BLaER1 (cell line): ENCODE measurements at regions not wholly inside any gene's neighbourhood (a gene's known extent, or its start where the extent isn't known, plus 50 kb on each side); places are given as distances from the start of the nearest gene placed in this dataset.

Experiments
- H3K27ac ChIP-seq: shearing (Covaris generic); formaldehyde crosslinking; 2 replicates; pipeline ENCODE4 v1.8.1; 2022
- H3K27me3 ChIP-seq: shearing (Covaris generic); formaldehyde crosslinking; 2 replicates; pipeline ENCODE4 v1.8.1; 2022
- H3K36me3 ChIP-seq: shearing (Covaris generic); formaldehyde crosslinking; 2 replicates; pipeline ENCODE4 v1.8.1; 2022
- H3K4me1 ChIP-seq: shearing (Covaris generic); formaldehyde crosslinking; 2 replicates; pipeline ENCODE4 v1.8.1; 2022
- H3K4me2 ChIP-seq: shearing (Covaris generic); formaldehyde crosslinking; 2 replicates; pipeline ENCODE4 v1.8.1; 2022
- H3K4me3 ChIP-seq: shearing (Covaris generic); formaldehyde crosslinking; 2 replicates; pipeline ENCODE4 v1.8.1; 2022
- H3K9ac ChIP-seq: shearing (Covaris generic); formaldehyde crosslinking; 2 replicates; pipeline ENCODE4 v1.8.1; 2022
- H3K9me3 ChIP-seq: shearing (Covaris generic); formaldehyde crosslinking; 2 replicates; pipeline ENCODE4 v1.8.1; 2022
- H4K20me1 ChIP-seq: shearing (Covaris generic); formaldehyde crosslinking; 2 replicates; pipeline ENCODE4 v1.8.1; 2022
- Cebpa-rat ChIP-seq: shearing (Covaris generic); IDR thresholded peaks from 2 replicates; pipeline ENCODE4 v1.8.1; 2022

DNA sequence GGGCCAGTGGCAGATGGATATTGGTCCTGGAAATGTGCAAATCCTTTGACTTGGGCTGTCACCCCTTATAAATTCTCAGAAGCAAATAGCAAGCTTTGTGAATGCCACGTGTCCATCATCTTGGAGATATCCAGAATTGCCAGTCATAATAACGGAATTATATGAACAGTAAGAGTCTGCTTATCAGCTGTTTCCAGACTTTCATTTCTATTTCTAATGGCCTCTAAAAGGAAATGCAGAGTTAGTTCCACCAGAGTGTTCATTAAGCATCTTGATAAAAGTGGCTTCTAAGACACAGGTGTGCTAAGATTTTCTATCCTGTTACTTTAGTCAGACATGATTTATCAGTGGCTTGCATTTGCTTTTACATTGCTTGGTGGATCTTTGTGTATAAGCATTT, 87.4 kb downstream of the RAMP3 start:
- Histone ChIP-seq H3K4me1 (no peaks in the 10 kb centered on the region), H3K27ac (no peak overlapping the region), H3K36me3 (no peaks in the 10 kb centered on the region), H4K20me1 (no peaks in the 10 kb centered on the region), H3K4me3 (no peak overlapping the region), H3K9me3 (peaks cover 5% of the 10 kb centered on the region), H3K9ac (no peak overlapping the region), H3K4me2 (no peak overlapping the region), H3K27me3 (no peaks in the 10 kb centered on the region)
- no peak for TF ChIP-seq Cebpa-rat

DNA sequence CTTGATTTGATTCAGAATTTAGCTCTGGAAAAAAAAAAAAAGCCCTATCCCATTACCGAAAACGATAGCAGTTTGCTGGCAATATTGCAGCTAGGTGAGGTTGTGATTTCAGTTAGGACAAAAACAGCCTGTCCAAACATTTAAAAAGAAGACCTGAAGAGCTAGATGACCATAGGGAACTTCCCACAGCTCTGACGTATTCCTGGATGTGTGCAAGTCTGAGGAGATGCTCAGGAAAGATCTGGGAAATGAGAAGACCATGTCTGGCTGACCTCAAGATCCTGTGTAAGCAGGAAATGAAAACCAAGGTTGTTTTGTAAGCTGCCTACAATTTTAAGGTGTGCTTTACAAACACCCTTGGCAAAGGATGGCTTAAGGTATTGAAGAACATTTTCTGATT, 88.7 kb downstream of the RAMP3 start:
- Histone ChIP-seq H3K9me3 (peaks cover 5% of the 10 kb centered on the region), H3K4me2 (no peak overlapping the region), H3K9ac (no peak overlapping the region), H4K20me1 (no peaks in the 10 kb centered on the region), H3K27ac (no peak overlapping the region), H3K4me1 (no peaks in the 10 kb centered on the region), H3K27me3 (no peaks in the 10 kb centered on the region), H3K4me3 (no peak overlapping the region), H3K36me3 (no peaks in the 10 kb centered on the region)
- TF ChIP-seq Cebpa-rat: no peak

DNA sequence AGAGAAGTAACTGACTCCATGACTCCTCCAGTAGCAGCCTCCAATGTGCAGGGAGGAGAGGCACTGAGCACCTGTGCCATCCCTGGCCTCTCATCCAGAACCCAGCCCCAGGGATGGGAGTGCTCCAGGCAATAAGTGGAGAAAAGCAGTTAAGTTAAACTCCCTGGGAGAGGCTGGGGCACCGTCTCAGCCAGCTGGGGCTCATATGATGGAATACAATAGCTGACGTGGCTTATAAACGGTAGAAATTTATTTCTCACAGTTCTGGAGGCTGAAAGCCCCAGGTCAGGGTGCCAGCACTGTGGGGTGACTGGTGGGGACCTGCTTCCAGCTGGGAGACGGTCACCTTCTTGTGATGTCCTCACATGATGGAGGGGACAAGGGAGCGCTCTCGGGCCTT, 94.7 kb downstream of the RAMP3 start:
- Histone ChIP-seq H3K36me3 (no peaks in the 10 kb centered on the region), H3K4me2 (no peak overlapping the region), H3K27ac (no peak overlapping the region), H3K4me1 (no peaks in the 10 kb centered on the region), H4K20me1 (no peaks in the 10 kb centered on the region), H3K4me3 (no peak overlapping the region), H3K9me3 (peaks cover 5% of the 10 kb centered on the region), H3K9ac (no peak overlapping the region), H3K27me3 (no peaks in the 10 kb centered on the region)
- no peak for TF ChIP-seq Cebpa-rat

DNA sequence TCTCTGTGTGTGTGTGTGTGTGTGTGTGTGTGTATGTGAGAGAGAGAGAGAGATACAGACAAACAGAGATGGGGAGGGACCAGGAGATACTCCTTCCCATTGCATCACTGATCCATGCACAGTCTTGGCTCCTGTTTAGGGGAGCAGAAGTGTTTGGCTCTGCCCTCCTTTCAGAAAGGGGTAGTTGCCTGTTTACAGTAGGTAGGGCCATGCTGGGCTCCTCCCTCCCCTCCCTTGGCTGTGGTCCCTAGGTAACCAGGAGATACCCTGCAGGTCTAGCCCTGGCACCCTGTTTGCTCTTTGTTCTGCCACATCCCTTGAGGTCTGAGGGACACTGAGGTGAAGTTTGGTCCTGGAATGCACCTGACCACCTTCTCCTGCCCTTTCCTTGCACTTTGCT, 95.3 kb downstream of the RAMP3 start:
- no peak overlapping the region for H3K4me2 ChIP-seq
- no peak overlapping the region for H3K27ac ChIP-seq
- no peaks in the 10 kb centered on the region for H4K20me1 ChIP-seq
- peaks cover under 1% of the 10 kb centered on the region; the same call in 1 of the 2 replicates for H3K9me3 ChIP-seq
- TF ChIP-seq Cebpa-rat: no peak
- H3K9ac ChIP-seq: no peak overlapping the region
- H3K4me3 ChIP-seq: no peak overlapping the region
- H3K36me3 ChIP-seq: no peaks in the 10 kb centered on the region
- 0 out of 2 replicates have a peak, but pooled peaks cover under 1% of the 10 kb centered on the region for H3K27me3 ChIP-seq
- peaks cover 3% of the 10 kb centered on the region; the same call in 1 of the 2 replicates for H3K4me1 ChIP-seq

DNA sequence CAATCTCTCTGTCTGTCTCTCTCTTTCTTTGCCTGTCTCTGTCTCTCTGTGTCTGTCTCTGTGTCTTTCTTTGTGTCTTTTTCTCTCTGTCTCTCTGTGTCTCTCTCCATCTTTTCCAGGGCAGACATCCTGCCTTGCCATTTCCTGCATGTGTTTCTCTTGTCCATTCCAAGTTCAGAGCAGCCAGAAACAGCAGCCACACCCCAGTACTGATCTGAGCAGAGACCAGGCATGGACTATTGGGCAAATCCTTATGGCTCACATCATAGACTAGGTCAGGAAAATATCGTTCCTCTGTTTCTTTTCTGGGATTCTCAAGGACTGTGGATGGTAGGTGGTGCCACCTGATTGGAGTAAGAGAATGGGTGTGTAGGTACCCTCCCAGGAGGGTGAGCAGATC, 95.8 kb downstream of the RAMP3 start:
- H3K27ac ChIP-seq: no peak overlapping the region

DNA sequence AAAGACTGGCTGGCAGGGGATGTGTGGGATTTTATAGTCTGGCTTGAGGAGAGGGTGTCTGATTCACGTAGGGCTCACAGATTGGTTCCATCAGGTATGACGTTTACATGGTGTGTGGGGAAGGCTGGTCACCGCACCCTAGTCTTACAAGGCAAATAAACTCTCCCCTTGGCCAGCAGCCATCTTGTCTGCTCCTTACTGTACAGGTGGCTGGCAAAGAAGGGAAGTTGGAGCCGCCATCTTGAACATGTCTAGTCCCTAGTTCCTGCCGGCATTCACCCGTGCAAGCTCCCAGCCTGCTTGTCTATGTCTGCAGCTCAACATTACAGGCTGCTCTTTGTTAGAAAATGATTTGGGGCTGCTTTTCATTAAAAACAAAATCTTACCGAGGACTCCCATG, 97.6 kb downstream of the RAMP3 start:
- no peak for TF ChIP-seq Cebpa-rat
- no peaks in the 10 kb centered on the region for H3K9me3 ChIP-seq
- H4K20me1 ChIP-seq: peaks cover 11% of the 10 kb centered on the region; the same call in 1 of the 2 replicates
- no peaks in the 10 kb centered on the region for H3K36me3 ChIP-seq
- 0 out of 2 replicates have a peak, but pooled peaks cover 5% of the 10 kb centered on the region for H3K27me3 ChIP-seq
- no peak overlapping the region for H3K4me3 ChIP-seq
- H3K4me2 ChIP-seq: no peak overlapping the region
- no peak overlapping the region for H3K27ac ChIP-seq
- no peak overlapping the region for H3K9ac ChIP-seq
- peaks cover 27% of the 10 kb centered on the region for H3K4me1 ChIP-seq

More for the DNA sequence above, 95.8 kb downstream of the RAMP3 start:
- Histone ChIP-seq H3K4me2 (no peak overlapping the region), H4K20me1 (peaks cover under 1% of the 10 kb centered on the region; the same call in 1 of the 2 replicates), H3K36me3 (no peaks in the 10 kb centered on the region), H3K9ac (no peak overlapping the region), H3K27me3 (0 out of 2 replicates have a peak, but pooled peaks cover 2% of the 10 kb centered on the region), H3K9me3 (no peaks in the 10 kb centered on the region), H3K4me3 (no peak overlapping the region), H3K4me1 (peaks cover 8% of the 10 kb centered on the region)
- TF ChIP-seq Cebpa-rat: no peak

DNA sequence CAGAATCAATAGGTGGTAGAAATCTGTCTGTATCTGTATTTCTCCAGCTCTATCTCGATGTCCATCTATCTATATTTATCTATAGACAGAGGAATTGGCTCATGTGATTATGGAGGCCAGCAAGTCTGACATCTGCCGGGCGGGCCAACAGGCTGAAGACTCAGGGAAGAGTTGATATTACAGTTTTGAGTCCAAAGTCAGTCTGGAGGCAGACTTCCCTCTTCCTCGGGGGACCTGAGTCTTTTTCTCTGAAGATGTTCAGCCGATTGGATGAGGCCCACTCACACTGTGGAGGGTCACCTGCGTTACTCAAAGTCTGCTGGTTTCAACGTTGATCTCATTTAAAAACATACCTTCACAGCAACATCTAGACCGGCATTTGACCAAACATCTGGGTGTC, 98.7 kb downstream of the RAMP3 start:
- Histone ChIP-seq H3K9me3 (no peaks in the 10 kb centered on the region), H3K27me3 (0 out of 2 replicates have a peak, but pooled peaks cover 5% of the 10 kb centered on the region), H3K4me3 (no peak overlapping the region), H3K27ac (no peak overlapping the region), H3K4me1 (peaks cover 30% of the 10 kb centered on the region), H4K20me1 (peaks cover 11% of the 10 kb centered on the region; the same call in 1 of the 2 replicates), H3K36me3 (no peaks in the 10 kb centered on the region), H3K4me2 (no peak overlapping the region), H3K9ac (no peak overlapping the region)
- TF ChIP-seq Cebpa-rat: no peak

DNA sequence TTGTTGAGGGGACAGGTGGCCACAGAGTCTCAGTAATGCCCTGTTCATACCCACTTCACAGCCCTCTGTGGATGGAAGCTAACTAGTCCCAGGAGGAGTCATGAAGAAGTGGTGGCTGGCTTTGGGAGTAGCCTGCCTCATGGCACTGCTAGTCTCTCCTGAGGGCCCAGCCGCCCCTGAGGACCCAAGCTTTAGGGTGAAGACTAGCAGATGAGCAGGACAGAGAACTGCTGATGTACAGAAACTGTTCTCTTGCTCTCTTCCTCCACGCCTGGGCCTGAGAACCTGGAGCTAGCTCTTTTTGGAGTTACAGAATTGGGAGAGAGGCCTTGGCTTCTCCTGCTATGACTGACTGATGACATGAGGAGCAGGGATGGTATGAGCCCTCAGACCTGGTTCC, 99.2 kb downstream of the RAMP3 start:
- Histone ChIP-seq H3K4me1 (peaks cover 30% of the 10 kb centered on the region), H3K27me3 (0 out of 2 replicates have a peak, but pooled peaks cover 5% of the 10 kb centered on the region), H3K9ac (no peak overlapping the region), H3K36me3 (no peaks in the 10 kb centered on the region), H3K27ac (no peak overlapping the region), H4K20me1 (peaks cover 11% of the 10 kb centered on the region; the same call in 1 of the 2 replicates), H3K4me3 (no peak overlapping the region), H3K9me3 (no peaks in the 10 kb centered on the region), H3K4me2 (no peak overlapping the region)
- no peak for TF ChIP-seq Cebpa-rat

DNA sequence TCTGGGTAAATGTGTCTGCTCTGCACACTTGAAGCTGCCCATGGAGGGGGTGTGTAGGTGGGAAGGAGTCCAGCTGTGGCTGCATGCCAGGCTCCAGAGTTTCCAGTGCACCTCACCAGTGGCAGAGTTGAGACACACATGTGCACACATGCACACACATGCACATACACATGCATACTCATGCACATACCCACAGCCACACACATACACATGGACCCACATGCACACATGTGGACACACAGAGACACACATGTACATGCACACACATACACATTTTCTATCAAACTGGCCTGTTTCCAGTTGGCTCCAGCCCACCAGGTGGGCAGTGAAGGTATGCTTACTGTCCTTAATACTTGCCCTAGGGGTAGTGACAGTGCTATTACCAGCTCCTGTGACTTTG, 99.7 kb downstream of the RAMP3 start:
- Histone ChIP-seq H3K4me2 (no peak overlapping the region), H3K27ac (no peak overlapping the region), H3K4me3 (no peak overlapping the region), H4K20me1 (peaks cover 11% of the 10 kb centered on the region; the same call in 1 of the 2 replicates), H3K4me1 (peaks cover 30% of the 10 kb centered on the region), H3K9me3 (peaks cover 5% of the 10 kb centered on the region), H3K36me3 (no peaks in the 10 kb centered on the region), H3K27me3 (0 out of 2 replicates have a peak, but pooled peaks cover 5% of the 10 kb centered on the region), H3K9ac (no peak overlapping the region)
- no peak for TF ChIP-seq Cebpa-rat

DNA sequence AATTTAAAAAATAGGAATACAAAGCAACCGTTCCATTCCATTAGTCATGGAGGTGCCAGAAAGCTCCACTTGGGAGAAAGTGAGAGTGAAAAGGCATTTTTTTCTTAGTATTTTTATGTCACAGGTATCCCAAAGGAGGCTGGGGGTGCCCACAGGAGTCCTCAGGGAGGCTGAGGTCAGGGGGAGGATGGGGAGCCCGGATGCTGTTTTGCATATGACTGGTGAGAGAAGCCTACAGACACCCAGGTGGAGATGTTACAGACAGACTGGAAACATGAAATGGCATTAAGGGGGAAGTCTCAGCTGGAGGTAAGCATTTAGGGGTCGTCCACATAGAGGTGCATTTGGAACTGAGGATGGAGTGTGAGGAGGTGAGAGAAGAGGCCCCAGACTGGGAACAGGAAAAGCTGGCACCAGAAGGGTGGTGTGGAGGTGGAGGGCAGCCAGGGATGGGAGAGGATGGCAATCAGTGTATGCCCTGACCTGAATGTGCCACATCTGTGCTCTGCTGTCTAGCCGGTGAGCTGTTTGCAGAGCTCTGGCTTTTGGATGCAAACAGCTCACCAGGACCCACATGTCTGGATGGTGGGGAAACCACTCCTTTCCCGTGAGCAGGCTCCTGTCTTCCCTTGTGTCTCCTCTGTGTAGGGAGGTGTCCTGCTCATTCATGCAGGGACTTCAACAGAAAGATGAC, 101.1 kb downstream of the RAMP3 start:
- Histone ChIP-seq H3K4me1 (peaks cover 30% of the 10 kb centered on the region), H3K36me3 (no peaks in the 10 kb centered on the region), H3K27ac (no peak overlapping the region), H4K20me1 (peaks cover 11% of the 10 kb centered on the region; the same call in 1 of the 2 replicates), H3K9me3 (peaks cover 17% of the 10 kb centered on the region), H3K9ac (no peak overlapping the region), H3K4me3 (no peak overlapping the region; the same call in 1 of the 2 replicates), H3K27me3 (0 out of 2 replicates have a peak, but pooled peaks cover 5% of the 10 kb centered on the region), H3K4me2 (peak overlapping the region; percentile 80)
- TF ChIP-seq Cebpa-rat: no peak
